ENCODE measurements at regions not wholly inside any gene's neighbourhood (a gene's known extent, or its start where the extent isn't known, plus 50 kb on each side); places are given as distances from the start of the nearest gene placed in this dataset.

DNA sequence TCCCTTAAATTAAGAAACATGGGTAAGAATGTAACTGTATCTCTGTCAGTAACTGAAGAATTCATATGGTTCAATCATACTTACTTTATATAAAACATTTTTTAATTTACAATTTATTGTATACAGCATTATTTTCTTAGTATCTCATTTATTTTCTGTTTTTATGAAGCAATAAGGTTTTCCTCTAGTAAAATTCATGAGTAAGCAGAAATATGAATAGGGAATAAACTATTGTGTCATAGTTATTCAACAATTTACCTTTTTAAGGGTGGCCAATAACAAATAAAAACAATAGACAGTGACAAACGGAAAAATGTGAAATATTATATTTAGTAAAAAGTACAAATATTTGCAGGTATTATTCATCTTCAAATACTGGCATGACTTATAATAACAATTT lies 624.4 kb downstream of the TECRL start:
- Histone ChIP-seq H3K36me3 (ENCODE audit: control insufficient read depth, insufficient read depth, low read length) (no peaks in the 10 kb centered on the region), H3K27me3 (replicated peaks; ENCODE audit: control insufficient read depth, insufficient read depth, low read length) (no peaks in the 10 kb centered on the region), H3K4me3 (replicated peaks; ENCODE audit: low read depth, low read length) (no peak overlapping the region)
- DNase-seq (ENCODE audit: extremely low read depth, insufficient read length): no peak
- TF ChIP-seq, protein P1, sequence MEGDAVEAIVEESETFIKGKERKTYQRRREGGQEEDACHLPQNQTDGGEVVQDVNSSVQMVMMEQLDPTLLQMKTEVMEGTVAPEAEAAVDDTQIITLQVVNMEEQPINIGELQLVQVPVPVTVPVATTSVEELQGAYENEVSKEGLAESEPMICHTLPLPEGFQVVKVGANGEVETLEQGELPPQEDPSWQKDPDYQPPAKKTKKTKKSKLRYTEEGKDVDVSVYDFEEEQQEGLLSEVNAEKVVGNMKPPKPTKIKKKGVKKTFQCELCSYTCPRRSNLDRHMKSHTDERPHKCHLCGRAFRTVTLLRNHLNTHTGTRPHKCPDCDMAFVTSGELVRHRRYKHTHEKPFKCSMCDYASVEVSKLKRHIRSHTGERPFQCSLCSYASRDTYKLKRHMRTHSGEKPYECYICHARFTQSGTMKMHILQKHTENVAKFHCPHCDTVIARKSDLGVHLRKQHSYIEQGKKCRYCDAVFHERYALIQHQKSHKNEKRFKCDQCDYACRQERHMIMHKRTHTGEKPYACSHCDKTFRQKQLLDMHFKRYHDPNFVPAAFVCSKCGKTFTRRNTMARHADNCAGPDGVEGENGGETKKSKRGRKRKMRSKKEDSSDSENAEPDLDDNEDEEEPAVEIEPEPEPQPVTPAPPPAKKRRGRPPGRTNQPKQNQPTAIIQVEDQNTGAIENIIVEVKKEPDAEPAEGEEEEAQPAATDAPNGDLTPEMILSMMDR (IDR thresholded peaks at IDR 0.05; ENCODE audit: insufficient read depth, low read length, poor library complexity, severe bottlenecking): no peak

DNA sequence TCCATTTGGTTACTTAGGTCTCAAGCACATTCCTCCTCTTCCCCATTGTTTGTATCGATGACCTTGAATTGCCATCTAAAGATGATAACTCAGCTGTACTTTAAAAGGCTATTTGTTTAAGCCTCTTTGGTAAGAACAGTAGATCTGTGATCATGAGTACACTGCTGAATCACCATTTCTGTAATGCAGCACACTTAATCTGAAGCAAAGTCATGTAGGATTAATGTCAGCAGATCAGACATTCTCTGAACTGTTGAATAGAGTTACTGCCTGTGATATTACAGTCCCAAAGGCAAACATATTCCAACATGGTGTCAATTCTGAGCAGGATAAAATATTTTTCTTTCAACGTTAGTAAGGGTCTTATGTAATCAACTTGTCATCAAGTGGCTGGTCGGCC lies 631.6 kb downstream of the TECRL start:
- no peaks in the 10 kb centered on the region for H3K27me3 ChIP-seq (replicated peaks; ENCODE audit: control insufficient read depth, insufficient read depth, low read length)
- TF ChIP-seq, protein P1 (IDR thresholded peaks at IDR 0.05; ENCODE audit: insufficient read depth, low read length, poor library complexity, severe bottlenecking): no peak
- H3K4me3 ChIP-seq (replicated peaks; ENCODE audit: low read depth, low read length): no peak overlapping the region
- DNase-seq (ENCODE audit: extremely low read depth, insufficient read length): no peak
- H3K36me3 ChIP-seq (ENCODE audit: control insufficient read depth, insufficient read depth, low read length): no peaks in the 10 kb centered on the region

DNA sequence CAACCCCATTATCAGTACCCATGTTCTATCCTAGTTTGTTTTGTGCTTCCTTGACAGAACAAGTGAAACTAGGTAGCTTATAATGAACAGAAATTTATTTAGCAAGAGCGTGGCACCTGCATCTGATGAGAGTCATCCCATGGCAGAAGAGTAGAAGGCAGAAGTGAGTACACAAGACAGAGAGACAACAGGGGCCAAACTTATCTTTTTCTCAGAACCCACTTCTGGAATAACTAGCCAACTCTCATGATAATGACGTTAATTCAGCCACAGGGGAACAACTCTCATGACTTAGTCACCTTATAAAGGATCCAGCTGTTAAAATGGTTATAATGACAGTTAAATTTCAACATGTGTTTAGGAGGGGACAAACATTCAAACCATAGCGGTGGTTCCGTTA lies 644.9 kb downstream of the TECRL start:
- Histone ChIP-seq H3K27me3 (replicated peaks; ENCODE audit: control insufficient read depth, insufficient read depth, low read length) (no peaks in the 10 kb centered on the region), H3K36me3 (ENCODE audit: control insufficient read depth, insufficient read depth, low read length) (no peaks in the 10 kb centered on the region), H3K4me3 (replicated peaks; ENCODE audit: low read depth, low read length) (no peak overlapping the region)
- TF ChIP-seq, protein P1 (IDR thresholded peaks at IDR 0.05; ENCODE audit: insufficient read depth, low read length, poor library complexity, severe bottlenecking): no peak
- no peak for DNase-seq (ENCODE audit: extremely low read depth, insufficient read length)

DNA sequence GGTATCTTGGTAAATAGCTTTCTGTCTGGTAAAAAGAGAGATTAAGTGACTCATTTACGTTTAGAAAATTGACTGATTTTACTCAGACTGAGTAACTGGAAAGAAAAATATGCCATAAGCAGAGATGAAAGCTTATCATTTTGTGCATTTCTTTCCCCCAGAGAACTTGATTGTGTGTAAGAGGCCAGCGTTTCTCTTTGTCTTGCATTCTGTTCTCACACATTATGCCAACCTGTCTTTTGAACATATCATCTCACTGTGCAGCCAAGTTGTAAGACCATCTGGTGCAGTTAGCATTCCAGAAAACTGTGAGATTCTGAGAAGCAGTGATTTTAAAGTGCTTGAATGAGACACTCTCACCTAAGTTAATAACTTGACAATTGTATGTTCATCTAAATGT lies 651.3 kb downstream of the TECRL start:
- no peaks in the 10 kb centered on the region for H3K36me3 ChIP-seq (ENCODE audit: control insufficient read depth, insufficient read depth, low read length)
- DNase-seq (ENCODE audit: extremely low read depth, insufficient read length): no peak
- H3K27me3 ChIP-seq (replicated peaks; ENCODE audit: control insufficient read depth, insufficient read depth, low read length): no peaks in the 10 kb centered on the region
- H3K4me3 ChIP-seq (replicated peaks; ENCODE audit: low read depth, low read length): no peak overlapping the region
- TF ChIP-seq, protein P1 (IDR thresholded peaks at IDR 0.05; ENCODE audit: insufficient read depth, low read length, poor library complexity, severe bottlenecking): no peak

DNA sequence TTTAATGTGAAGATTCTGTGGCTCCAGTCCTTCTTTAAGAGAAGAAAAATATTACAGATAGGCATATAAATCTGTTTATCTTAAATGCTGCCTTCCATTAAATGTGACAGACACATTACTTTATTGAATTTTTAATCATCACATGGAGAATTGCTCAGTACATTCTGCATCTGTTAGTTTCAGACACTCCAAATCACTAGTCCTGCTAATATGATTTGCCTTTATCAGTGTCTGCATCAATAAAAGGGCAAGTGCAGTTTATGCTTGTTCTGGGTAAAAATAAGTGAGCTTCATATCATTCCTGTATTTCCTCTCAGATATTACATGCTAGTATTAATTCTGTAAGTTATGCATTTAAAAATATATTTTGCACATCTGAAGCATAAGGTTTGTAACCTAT lies 666.4 kb downstream of the TECRL start:
- Histone ChIP-seq H3K36me3 (ENCODE audit: control insufficient read depth, insufficient read depth, low read length) (no peaks in the 10 kb centered on the region), H3K27me3 (replicated peaks; ENCODE audit: control insufficient read depth, insufficient read depth, low read length) (no peaks in the 10 kb centered on the region), H3K4me3 (replicated peaks; ENCODE audit: low read depth, low read length) (no peak overlapping the region)
- no peak for DNase-seq (ENCODE audit: extremely low read depth, insufficient read length)
- TF ChIP-seq, protein P1 (IDR thresholded peaks at IDR 0.05; ENCODE audit: insufficient read depth, low read length, poor library complexity, severe bottlenecking): no peak

DNA sequence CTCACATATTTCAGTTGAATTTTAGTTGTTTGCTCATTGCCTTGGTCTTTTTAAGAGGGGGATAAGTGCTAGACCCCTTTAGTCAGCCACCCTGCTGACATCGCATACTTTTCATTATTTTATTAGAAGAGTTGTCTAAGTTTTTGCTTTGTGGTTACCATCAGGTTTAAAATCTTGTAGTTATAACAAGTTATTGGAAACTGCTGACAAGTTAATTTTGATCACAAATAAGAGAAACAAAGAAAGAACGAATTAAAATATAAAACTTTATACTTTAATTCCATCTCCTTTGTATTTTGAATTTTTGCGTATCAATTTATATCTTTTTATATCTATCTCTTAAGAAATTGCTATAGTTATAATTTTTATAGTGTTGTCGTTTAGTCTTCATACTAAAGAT lies 679.7 kb downstream of the TECRL start:
- DNase-seq (ENCODE audit: extremely low read depth, insufficient read length): no peak
- Histone ChIP-seq H3K4me3 (replicated peaks; ENCODE audit: low read depth, low read length) (no peak overlapping the region), H3K27me3 (replicated peaks; ENCODE audit: control insufficient read depth, insufficient read depth, low read length) (no peaks in the 10 kb centered on the region), H3K36me3 (ENCODE audit: control insufficient read depth, insufficient read depth, low read length) (no peaks in the 10 kb centered on the region)
- TF ChIP-seq, protein P1 (IDR thresholded peaks at IDR 0.05; ENCODE audit: insufficient read depth, low read length, poor library complexity, severe bottlenecking): no peak

All from GM06990 (cell line).